ENCODE measurements at regions not wholly inside any gene's neighbourhood (a gene's known extent, or its start where the extent isn't known, plus 50 kb on each side); places are given as distances from the start of the nearest gene placed in this dataset.

GRCh38 chr9:120151806-120152205, 428.2 kb downstream of the CDK5RAP2 start:
- TF ChIP-seq POLR2A (IDR thresholded peaks at IDR 0.05), result no peak
- TF ChIP-seq, protein P1, sequence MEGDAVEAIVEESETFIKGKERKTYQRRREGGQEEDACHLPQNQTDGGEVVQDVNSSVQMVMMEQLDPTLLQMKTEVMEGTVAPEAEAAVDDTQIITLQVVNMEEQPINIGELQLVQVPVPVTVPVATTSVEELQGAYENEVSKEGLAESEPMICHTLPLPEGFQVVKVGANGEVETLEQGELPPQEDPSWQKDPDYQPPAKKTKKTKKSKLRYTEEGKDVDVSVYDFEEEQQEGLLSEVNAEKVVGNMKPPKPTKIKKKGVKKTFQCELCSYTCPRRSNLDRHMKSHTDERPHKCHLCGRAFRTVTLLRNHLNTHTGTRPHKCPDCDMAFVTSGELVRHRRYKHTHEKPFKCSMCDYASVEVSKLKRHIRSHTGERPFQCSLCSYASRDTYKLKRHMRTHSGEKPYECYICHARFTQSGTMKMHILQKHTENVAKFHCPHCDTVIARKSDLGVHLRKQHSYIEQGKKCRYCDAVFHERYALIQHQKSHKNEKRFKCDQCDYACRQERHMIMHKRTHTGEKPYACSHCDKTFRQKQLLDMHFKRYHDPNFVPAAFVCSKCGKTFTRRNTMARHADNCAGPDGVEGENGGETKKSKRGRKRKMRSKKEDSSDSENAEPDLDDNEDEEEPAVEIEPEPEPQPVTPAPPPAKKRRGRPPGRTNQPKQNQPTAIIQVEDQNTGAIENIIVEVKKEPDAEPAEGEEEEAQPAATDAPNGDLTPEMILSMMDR (IDR thresholded peaks at IDR 0.05), result no peak
